ENCODE measurements at regions not wholly inside any gene's neighbourhood (a gene's known extent, or its start where the extent isn't known, plus 50 kb on each side); places are given as distances from the start of the nearest gene placed in this dataset.

DNA sequence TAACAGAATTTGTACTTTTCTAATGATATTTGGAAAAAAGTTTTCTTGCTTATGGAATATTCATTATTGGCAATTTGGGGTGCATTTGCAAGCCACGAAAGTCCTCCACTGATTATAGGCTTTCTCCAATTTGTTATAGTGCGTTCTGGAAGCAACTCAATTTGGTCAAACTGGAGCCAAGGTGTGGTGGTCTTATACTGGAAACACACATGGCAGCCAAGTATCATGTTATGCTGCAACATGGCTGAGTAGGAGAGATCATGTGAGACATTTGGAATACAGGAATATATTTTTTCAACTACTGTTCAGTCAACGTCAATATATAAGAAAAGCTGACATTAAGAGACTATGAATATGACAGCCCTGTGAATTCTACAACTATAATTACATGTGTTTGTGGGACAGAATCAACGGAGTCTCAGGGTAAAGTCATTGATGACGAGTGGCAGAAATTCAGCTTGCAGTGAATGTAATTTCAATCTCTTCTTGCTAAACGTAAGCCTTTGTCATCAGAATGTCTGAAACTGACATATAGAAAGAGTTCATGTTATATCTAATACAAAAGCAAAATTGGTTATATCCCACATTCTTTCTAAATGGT lies 83.8 kb upstream of the FIBIN start:
- 2% methylated on average over 6 of the region's 6 CpGs for WGBS (ENCODE audit: insufficient coverage, insufficient replicate concordance, low lambda C conversion rate, missing lambda C conversion rate)
- ChIA-PET SMC1A (ENCODE audit: uncharacterized antibody, unreplicated experiment) (interaction anchor here (1.6 kb wide), 1 partner anchor 10 kb away, joined by 4 read pairs; no protein-coding TSS in a partner anchor), RAD21 (ENCODE audit: unreplicated experiment) (no interaction called here), CTCF (no interaction called here), POLR2A (no interaction called here)
- Histone ChIP-seq H3K27ac (ENCODE audit: control insufficient read depth, insufficient read depth) (no peak overlapping the region), H3K4me2 (ENCODE audit: control insufficient read depth, insufficient read depth) (no peak overlapping the region), H3K9ac (ENCODE audit: control insufficient read depth, insufficient read depth, low read length) (no peak overlapping the region), H3K9me3 (replicated peaks; ENCODE audit: control insufficient read depth, insufficient read depth, low read length) (no peaks in the 10 kb centered on the region; the same call in 2 of the 3 replicates), H3K79me2 (ENCODE audit: control insufficient read depth, insufficient read depth, low read length) (no peaks in the 10 kb centered on the region), H3K36me3 (ENCODE audit: control insufficient read depth in 2 of 2, insufficient read depth in 2 of 2, low read length in 1 of 2) (no peaks in the 10 kb centered on the region), H4K20me1 (ENCODE audit: control insufficient read depth, insufficient read depth) (no peaks in the 10 kb centered on the region), H3K4me3 (no peak overlapping the region), H3K27me3 (replicated peaks in 1 of 2; ENCODE audit: control insufficient read depth in 2 of 2, insufficient read depth in 2 of 2, low read length in 1 of 2) (no peaks in the 10 kb centered on the region), H2AFZ (ENCODE audit: control insufficient read depth, low read depth, low read length) (no peak overlapping the region), H3K4me1 (ENCODE audit: control insufficient read depth, insufficient read depth, low read length) (no peaks in the 10 kb centered on the region)
- BruUV-seq (replicated peaks) = no TSS peak
- in situ Hi-C loops (cut with MboI) = no loop called here
- no peak for TF ChIP-seq RBBP5 (conservative IDR thresholded peaks at IDR 0.05)
- TF ChIP-seq IKZF1 (conservative IDR thresholded peaks at IDR 0.05) = no peak
- TF ChIP-seq ZNF592 (IDR thresholded peaks at IDR 0.05) = no peak
- TF ChIP-seq, protein P1, sequence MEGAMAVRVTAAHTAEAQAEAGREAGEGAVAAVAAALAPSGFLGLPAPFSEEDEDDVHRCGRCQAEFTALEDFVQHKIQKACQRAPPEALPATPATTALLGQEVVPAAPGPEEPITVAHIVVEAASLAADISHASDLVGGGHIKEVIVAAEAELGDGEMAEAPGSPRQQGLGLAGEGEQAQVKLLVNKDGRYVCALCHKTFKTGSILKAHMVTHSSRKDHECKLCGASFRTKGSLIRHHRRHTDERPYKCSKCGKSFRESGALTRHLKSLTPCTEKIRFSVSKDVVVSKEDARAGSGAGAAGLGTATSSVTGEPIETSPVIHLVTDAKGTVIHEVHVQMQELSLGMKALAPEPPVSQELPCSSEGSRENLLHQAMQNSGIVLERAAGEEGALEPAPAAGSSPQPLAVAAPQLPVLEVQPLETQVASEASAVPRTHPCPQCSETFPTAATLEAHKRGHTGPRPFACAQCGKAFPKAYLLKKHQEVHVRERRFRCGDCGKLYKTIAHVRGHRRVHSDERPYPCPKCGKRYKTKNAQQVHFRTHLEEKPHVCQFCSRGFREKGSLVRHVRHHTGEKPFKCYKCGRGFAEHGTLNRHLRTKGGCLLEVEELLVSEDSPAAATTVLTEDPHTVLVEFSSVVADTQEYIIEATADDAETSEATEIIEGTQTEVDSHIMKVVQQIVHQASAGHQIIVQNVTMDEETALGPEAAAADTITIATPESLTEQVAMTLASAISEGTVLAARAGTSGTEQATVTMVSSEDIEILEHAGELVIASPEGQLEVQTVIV (IDR thresholded peaks at IDR 0.05; ENCODE audit: borderline replicate concordance, partially characterized antibody) = no peak
- no peak for TF ChIP-seq PKNOX1 (IDR thresholded peaks at IDR 0.05)
- TF ChIP-seq ZNF274 (IDR thresholded peaks at IDR 0.05; ENCODE audit: insufficient read depth, insufficient read length) = no peak
- no peak for TF ChIP-seq KDM1A (IDR thresholded peaks at IDR 0.05; ENCODE audit: borderline replicate concordance)
- no peak for TF ChIP-seq EZH2 (IDR thresholded peaks at IDR 0.05; ENCODE audit: borderline replicate concordance, control insufficient read depth, low read depth, low read length)
- TF ChIP-seq STAT3 (IDR thresholded peaks at IDR 0.05; ENCODE audit: low read depth, low read length) = no peak
- TF ChIP-seq, protein P2, sequence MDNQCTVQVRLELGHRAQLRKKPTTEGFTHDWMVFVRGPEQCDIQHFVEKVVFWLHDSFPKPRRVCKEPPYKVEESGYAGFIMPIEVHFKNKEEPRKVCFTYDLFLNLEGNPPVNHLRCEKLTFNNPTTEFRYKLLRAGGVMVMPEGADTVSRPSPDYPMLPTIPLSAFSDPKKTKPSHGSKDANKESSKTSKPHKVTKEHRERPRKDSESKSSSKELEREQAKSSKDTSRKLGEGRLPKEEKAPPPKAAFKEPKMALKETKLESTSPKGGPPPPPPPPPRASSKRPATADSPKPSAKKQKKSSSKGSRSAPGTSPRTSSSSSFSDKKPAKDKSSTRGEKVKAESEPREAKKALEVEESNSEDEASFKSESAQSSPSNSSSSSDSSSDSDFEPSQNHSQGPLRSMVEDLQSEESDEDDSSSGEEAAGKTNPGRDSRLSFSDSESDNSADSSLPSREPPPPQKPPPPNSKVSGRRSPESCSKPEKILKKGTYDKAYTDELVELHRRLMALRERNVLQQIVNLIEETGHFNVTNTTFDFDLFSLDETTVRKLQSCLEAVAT (IDR thresholded peaks at IDR 0.05) = no peak
- TF ChIP-seq RAD21 (IDR thresholded peaks at IDR 0.05; ENCODE audit: insufficient read depth, low read depth, low read length) = no peak
- no peak for ATAC-seq
- intact Hi-C loops (cut with micrococcal nuclease; ENCODE audit: unreplicated experiment) = no loop called here
- no peak for FAIRE-seq
- DNase-seq (ENCODE audit: low read depth, low spot score) = no peak

Data from GM12878 (cell line).